ENCODE measurements at regions not wholly inside any gene's neighbourhood (a gene's known extent, or its start where the extent isn't known, plus 50 kb on each side); places are given as distances from the start of the nearest gene placed in this dataset.

- ChIA-PET CTCF (ENCODE audit: unreplicated experiment) (no interaction called here), POLR2A (interaction anchor here (0.5 to 0.8 kb wide), 3 partner anchors 16 to 284 kb away, joined by 3 to 5 read pairs (median 3); no protein-coding TSS in a partner anchor)
- Histone ChIP-seq H3K9me3 (ENCODE audit: low read length) (peaks cover 6% of the 10 kb centered on the region; the same call in 1 of the 2 replicates), H3K4me1 (ENCODE audit: insufficient read depth, low read length, poor library complexity, severe bottlenecking) (peaks cover 28% of the 10 kb centered on the region), H3K36me3 (ENCODE audit: insufficient read depth, low read length) (no peaks in the 10 kb centered on the region), H2AFZ (ENCODE audit: low read length) (peak overlapping the region; percentile 27; the same call in 1 of the 2 replicates), H3K27ac (ENCODE audit: low read depth, low read length, poor library complexity, severe bottlenecking) (no peak overlapping the region), H3K4me2 (ENCODE audit: low read length) (no peak overlapping the region), H3K9me2 (ENCODE audit: insufficient read depth, low read length) (no peaks in the 10 kb centered on the region), H3K79me2 (ENCODE audit: insufficient read depth, low read depth, low read length) (no peaks in the 10 kb centered on the region), H3K4me3 (ENCODE audit: low read depth, low read length, poor library complexity, severe bottlenecking) (no peak overlapping the region), H4K20me1 (ENCODE audit: insufficient read depth, low read length) (no peaks in the 10 kb centered on the region)
- intact Hi-C loops (cut with micrococcal nuclease; ENCODE audit: unreplicated experiment) = no loop called here
- TF ChIP-seq CTCF (conservative IDR thresholded peaks at IDR 0.05; ENCODE audit: low read length) (no peak), EZH2phosphoT487 (IDR thresholded peaks at IDR 0.05; ENCODE audit: borderline replicate concordance, low read depth, low read length) (no peak)
- no TSS peak for BruUV-seq (replicated peaks)
- DNase-seq (ENCODE audit: low spot score) = no peak
Measured at GRCh38 chr3:18190646-18191045, 234.5 kb downstream of the SATB1 start.

- no peak overlapping the region for H3K4me3 ChIP-seq (ENCODE audit: low read depth, low read length, poor library complexity, severe bottlenecking)
- intact Hi-C loops (cut with micrococcal nuclease; ENCODE audit: unreplicated experiment) = no loop called here
- H2AFZ ChIP-seq (ENCODE audit: low read length) = peak overlapping the region; percentile 27; the same call in 1 of the 2 replicates
- no peak for DNase-seq (ENCODE audit: low spot score)
- no peak overlapping the region for H3K27ac ChIP-seq (ENCODE audit: low read depth, low read length, poor library complexity, severe bottlenecking)
- ChIA-PET CTCF (ENCODE audit: unreplicated experiment) (no interaction called here), POLR2A (interaction anchor here (0.6 to 1.0 kb wide), 3 partner anchors 9 to 93 kb away, joined by 3 read pairs; no protein-coding TSS in a partner anchor)
- no peak overlapping the region for H3K4me2 ChIP-seq (ENCODE audit: low read length)
- peaks cover 28% of the 10 kb centered on the region for H3K4me1 ChIP-seq (ENCODE audit: insufficient read depth, low read length, poor library complexity, severe bottlenecking)
- H3K79me2 ChIP-seq (ENCODE audit: insufficient read depth, low read depth, low read length) = no peaks in the 10 kb centered on the region
- TF ChIP-seq EZH2phosphoT487 (IDR thresholded peaks at IDR 0.05; ENCODE audit: borderline replicate concordance, low read depth, low read length) (no peak), CTCF (conservative IDR thresholded peaks at IDR 0.05; ENCODE audit: low read length) (no peak)
- H3K36me3 ChIP-seq (ENCODE audit: insufficient read depth, low read length) = no peaks in the 10 kb centered on the region
- H3K9me3 ChIP-seq (ENCODE audit: low read length) = peaks cover 2% of the 10 kb centered on the region; the same call in 1 of the 2 replicates
- BruUV-seq (replicated peaks) = no TSS peak
- H3K9me2 ChIP-seq (ENCODE audit: insufficient read depth, low read length) = no peaks in the 10 kb centered on the region
- H4K20me1 ChIP-seq (ENCODE audit: insufficient read depth, low read length) = no peaks in the 10 kb centered on the region
Measured at GRCh38 chr3:18189282-18190050, 235.7 kb downstream of the SATB1 start.

- ChIA-PET POLR2A (interaction anchor here (0.9 to 1.0 kb wide), 2 partner anchors 8 to 13 kb away, joined by 3 read pairs; no protein-coding TSS in a partner anchor), CTCF (ENCODE audit: unreplicated experiment) (no interaction called here)
- no peaks in the 10 kb centered on the region for H3K79me2 ChIP-seq (ENCODE audit: insufficient read depth, low read depth, low read length)
- H4K20me1 ChIP-seq (ENCODE audit: insufficient read depth, low read length) = no peaks in the 10 kb centered on the region
- H3K27ac ChIP-seq (ENCODE audit: low read depth, low read length, poor library complexity, severe bottlenecking) = no peak overlapping the region
- no peaks in the 10 kb centered on the region for H3K36me3 ChIP-seq (ENCODE audit: insufficient read depth, low read length)
- DNase-seq (ENCODE audit: low spot score) = no peak
- H3K4me1 ChIP-seq (ENCODE audit: insufficient read depth, low read length, poor library complexity, severe bottlenecking) = peaks cover 28% of the 10 kb centered on the region
- TF ChIP-seq CTCF (conservative IDR thresholded peaks at IDR 0.05; ENCODE audit: low read length) (no peak), EZH2phosphoT487 (IDR thresholded peaks at IDR 0.05; ENCODE audit: borderline replicate concordance, low read depth, low read length) (no peak)
- no TSS peak for BruUV-seq (replicated peaks)
- no peaks in the 10 kb centered on the region; the same call in 1 of the 2 replicates for H3K9me3 ChIP-seq (ENCODE audit: low read length)
- no peak overlapping the region for H3K4me2 ChIP-seq (ENCODE audit: low read length)
- H3K9me2 ChIP-seq (ENCODE audit: insufficient read depth, low read length) = no peaks in the 10 kb centered on the region
- intact Hi-C loops (cut with micrococcal nuclease; ENCODE audit: unreplicated experiment) = no loop called here
- H2AFZ ChIP-seq (ENCODE audit: low read length) = no peak overlapping the region; the same call in 1 of the 2 replicates
- H3K4me3 ChIP-seq (ENCODE audit: low read depth, low read length, poor library complexity, severe bottlenecking) = no peak overlapping the region
Measured at GRCh38 chr3:18188491-18188890, 236.6 kb downstream of the SATB1 start.
